ENCODE measurements at regions not wholly inside any gene's neighbourhood (a gene's known extent, or its start where the extent isn't known, plus 50 kb on each side); places are given as distances from the start of the nearest gene placed in this dataset.

GRCh38 chr20:52828199-52828598, 144.0 kb upstream of the TSHZ2 start:
- no peak for DNase-seq
- no peak overlapping the region for H3K4me3 ChIP-seq
- intact Hi-C loops (cut with DNase I; ENCODE audit: low total_unique reads) = no loop called here

DNA sequence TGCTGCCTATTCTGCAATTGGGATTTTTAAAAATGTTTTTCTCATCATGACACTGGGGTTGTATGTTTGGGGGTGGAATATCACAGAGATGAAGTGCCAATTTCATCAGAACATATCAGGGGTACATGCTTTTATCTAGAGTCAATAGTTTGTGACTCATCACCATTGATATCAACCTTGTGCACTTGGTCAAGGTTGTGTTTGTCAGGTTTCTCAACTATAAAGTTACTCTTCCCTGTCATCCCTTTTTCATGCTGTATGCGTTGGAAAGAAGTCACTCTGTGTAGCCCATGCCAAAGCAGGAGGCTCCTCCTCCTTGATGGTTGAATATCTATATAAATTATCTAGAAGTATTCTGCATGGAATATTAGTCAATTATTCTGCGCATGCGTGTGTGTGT, 145.4 kb upstream of the TSHZ2 start:
- Histone ChIP-seq H3K27me3 (no peaks in the 10 kb centered on the region), H3K4me3 (no peak overlapping the region), H3K9me3 (peaks cover 0 to 4% of the 10 kb centered on the region in 2 donors), H3K36me3 (no peaks in the 10 kb centered on the region), H3K27ac (no peak overlapping the region), H3K4me1 (no peaks in the 10 kb centered on the region)
- in situ Hi-C loops (cut with MboI; ENCODE audit: low pct_ligation_motif_present in 1 of 4, low pct_unique_long_range_greater_than_20kb in 1 of 4, low sequenced_read_pairs in 3 of 4) (no loop called here), intact Hi-C loops (cut with DNase I; ENCODE audit: low total_unique reads) (no loop called here)
- no peak for DNase-seq
- TF ChIP-seq EP300 (IDR thresholded peaks at IDR 0.05; ENCODE audit: low read depth) (no peak), POLR2AphosphoS5 (IDR thresholded peaks at IDR 0.05) (no peak), POLR2A (IDR thresholded peaks at IDR 0.05) (no peak)
- TF ChIP-seq, protein P1, sequence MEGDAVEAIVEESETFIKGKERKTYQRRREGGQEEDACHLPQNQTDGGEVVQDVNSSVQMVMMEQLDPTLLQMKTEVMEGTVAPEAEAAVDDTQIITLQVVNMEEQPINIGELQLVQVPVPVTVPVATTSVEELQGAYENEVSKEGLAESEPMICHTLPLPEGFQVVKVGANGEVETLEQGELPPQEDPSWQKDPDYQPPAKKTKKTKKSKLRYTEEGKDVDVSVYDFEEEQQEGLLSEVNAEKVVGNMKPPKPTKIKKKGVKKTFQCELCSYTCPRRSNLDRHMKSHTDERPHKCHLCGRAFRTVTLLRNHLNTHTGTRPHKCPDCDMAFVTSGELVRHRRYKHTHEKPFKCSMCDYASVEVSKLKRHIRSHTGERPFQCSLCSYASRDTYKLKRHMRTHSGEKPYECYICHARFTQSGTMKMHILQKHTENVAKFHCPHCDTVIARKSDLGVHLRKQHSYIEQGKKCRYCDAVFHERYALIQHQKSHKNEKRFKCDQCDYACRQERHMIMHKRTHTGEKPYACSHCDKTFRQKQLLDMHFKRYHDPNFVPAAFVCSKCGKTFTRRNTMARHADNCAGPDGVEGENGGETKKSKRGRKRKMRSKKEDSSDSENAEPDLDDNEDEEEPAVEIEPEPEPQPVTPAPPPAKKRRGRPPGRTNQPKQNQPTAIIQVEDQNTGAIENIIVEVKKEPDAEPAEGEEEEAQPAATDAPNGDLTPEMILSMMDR (IDR thresholded peaks at IDR 0.05) = no peak
- WGBS, 2 donors (ENCODE audit: low coverage in 1 of 2) = 81 to 96% methylated on average over 3 of the region's 3 CpGs

More at GRCh38 chr20:52828199-52828598, 144.0 kb upstream of the TSHZ2 start:
- TF ChIP-seq EP300 (IDR thresholded peaks at IDR 0.05; ENCODE audit: low read depth) (no peak), POLR2AphosphoS5 (IDR thresholded peaks at IDR 0.05) (no peak), POLR2A (IDR thresholded peaks at IDR 0.05) (no peak)
- TF ChIP-seq, protein P1 (IDR thresholded peaks at IDR 0.05) = no peak
- in situ Hi-C loops (cut with MboI; ENCODE audit: low pct_ligation_motif_present in 1 of 4, low pct_unique_long_range_greater_than_20kb in 1 of 4, low sequenced_read_pairs in 3 of 4) = no loop called here
- WGBS, 2 donors (ENCODE audit: low coverage in 1 of 2) = 70 to 85% methylated on average over 1 of the region's 1 CpG
- H3K27me3 ChIP-seq = no peaks in the 10 kb centered on the region
- no peaks in the 10 kb centered on the region for H3K4me1 ChIP-seq
- peaks cover 0 to 4% of the 10 kb centered on the region in 2 donors for H3K9me3 ChIP-seq
- H3K27ac ChIP-seq = no peak overlapping the region
- H3K36me3 ChIP-seq = no peaks in the 10 kb centered on the region

DNA sequence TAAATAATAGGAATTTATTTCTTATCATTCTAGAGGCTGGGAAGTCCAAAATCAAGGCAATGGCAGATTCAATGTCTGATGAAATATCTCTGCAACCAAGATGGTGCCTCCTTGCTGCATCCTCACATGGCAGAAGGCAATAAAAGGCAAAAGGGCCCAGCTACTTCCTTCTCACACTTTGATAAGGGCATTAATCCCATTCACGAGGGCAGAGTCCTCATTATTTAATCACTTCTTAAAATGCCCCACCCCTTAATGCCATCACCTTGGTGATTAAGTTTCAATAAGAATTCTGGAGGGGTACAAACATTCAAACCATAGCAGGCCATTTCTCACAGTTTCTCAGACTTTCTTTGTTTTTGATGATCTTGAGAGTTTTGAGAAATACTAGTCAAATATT, 145.8 kb upstream of the TSHZ2 start:
- no peak for DNase-seq
- 57 to 71% methylated on average over 1 of the region's 1 CpG for WGBS, 2 donors (ENCODE audit: low coverage in 1 of 2)
- intact Hi-C loops (cut with DNase I; ENCODE audit: low total_unique reads) = no loop called here
- H3K4me1 ChIP-seq = no peaks in the 10 kb centered on the region
- no peak overlapping the region for H3K27ac ChIP-seq
- in situ Hi-C loops (cut with MboI; ENCODE audit: low pct_ligation_motif_present in 1 of 4, low pct_unique_long_range_greater_than_20kb in 1 of 4, low sequenced_read_pairs in 3 of 4) = no loop called here
- no peak overlapping the region for H3K4me3 ChIP-seq
- TF ChIP-seq POLR2A (IDR thresholded peaks at IDR 0.05) (no peak), EP300 (IDR thresholded peaks at IDR 0.05; ENCODE audit: low read depth) (no peak), POLR2AphosphoS5 (IDR thresholded peaks at IDR 0.05) (no peak)
- TF ChIP-seq, protein P1 (IDR thresholded peaks at IDR 0.05) = no peak
- H3K36me3 ChIP-seq = no peaks in the 10 kb centered on the region
- H3K27me3 ChIP-seq = no peaks in the 10 kb centered on the region
- peaks cover 0 to 4% of the 10 kb centered on the region in 2 donors for H3K9me3 ChIP-seq

GRCh38 chr20:52824494-52825216, 147.5 kb upstream of the TSHZ2 start:
- TF ChIP-seq POLR2AphosphoS5 (IDR thresholded peaks at IDR 0.05) = no peak
- TF ChIP-seq, protein P1 (IDR thresholded peaks at IDR 0.05) = no peak
- TF ChIP-seq EP300 (IDR thresholded peaks at IDR 0.05; ENCODE audit: low read depth) = no peak
- no peak for TF ChIP-seq POLR2A (IDR thresholded peaks at IDR 0.05)
- H3K27me3 ChIP-seq = no peaks in the 10 kb centered on the region
- 70 to 86% methylated on average over 8 to 13 of the region's 13 CpGs for WGBS, 2 donors (ENCODE audit: low coverage in 1 of 2)
- no peak overlapping the region for H3K27ac ChIP-seq
- DNase-seq = no peak
- intact Hi-C loops (cut with DNase I; ENCODE audit: low total_unique reads) = no loop called here
- H3K36me3 ChIP-seq = no peaks in the 10 kb centered on the region
- in situ Hi-C loops (cut with MboI; ENCODE audit: low pct_ligation_motif_present in 1 of 4, low pct_unique_long_range_greater_than_20kb in 1 of 4, low sequenced_read_pairs in 3 of 4) = no loop called here
- H3K4me3 ChIP-seq = no peak overlapping the region
- H3K4me1 ChIP-seq = no peaks in the 10 kb centered on the region
- peaks cover 0 to 2% of the 10 kb centered on the region in 2 donors for H3K9me3 ChIP-seq
